Thoracic aorta (tissue), 2 donors: ENCODE measurements at regions not wholly inside any gene's neighbourhood (a gene's known extent, or its start where the extent isn't known, plus 50 kb on each side); places are given as distances from the start of the nearest gene placed in this dataset.
A peak's percentile ranks its signal among the peaks of the same experiment; 100 is the strongest.

ENCODE experiments used
- ATAC-seq: fragments of 150-250 bp; one replicate; pipeline ENCODE4 v1.8.0; 2017; ENCODE audit warnings: low read depth; ENCODE audit not compliant: insufficient number of reproducible peaks, low FRiP score
- DNase-seq: peaks from one replicate; pipeline ENCODE4 v3.0.0-alpha.2; 2020; ENCODE audit warnings: low spot score
- H3K27ac ChIP-seq, 2 donors: fragments of 200-600 bp; sonication (generic); 1 replicate in 1 of 2; 2 replicates in 1 of 2; pipeline ENCODE4 v1.5.1; 2016; ENCODE audit warnings: mild to moderate bottlenecking in 2 of 2, moderate library complexity in 2 of 2
- H3K27me3 ChIP-seq: fragments of 200-600 bp; sonication (generic); replicated peaks from 2 replicates; pipeline ENCODE4 v1.6.0; 2016; ENCODE audit warnings: mild to moderate bottlenecking; ENCODE audit not compliant: insufficient read depth
- H3K36me3 ChIP-seq: fragments of 200-600 bp; sonication (generic); one replicate; pipeline ENCODE4 v1.5.1; 2016
- H3K4me1 ChIP-seq, 2 donors: fragments of 200-600 bp; sonication (generic); 1 replicate in 1 of 2; 2 replicates in 1 of 2; pipeline versions ENCODE4 v1.5.1 to v1.6.0; 2016; ENCODE audit warnings: low read depth in 2 of 2, mild to moderate bottlenecking in 1 of 2; ENCODE audit not compliant: control insufficient read depth in 1 of 2
- H3K4me3 ChIP-seq: fragments of 200-600 bp; sonication (generic); 2 replicates; pipeline ENCODE4 v1.5.1; 2016; ENCODE audit warnings: mild to moderate bottlenecking
- H3K9me3 ChIP-seq: fragments of 200-600 bp; sonication (generic); 2 replicates; pipeline ENCODE4 v1.5.1; 2016
- TF ChIP-seq, protein P1 (sequence below): fragments of 200-600 bp; sonication (generic); IDR thresholded peaks from one replicate; pipeline ENCODE4 v1.5.1; 2019; ENCODE audit warnings: antibody characterized with exemption

DNA sequence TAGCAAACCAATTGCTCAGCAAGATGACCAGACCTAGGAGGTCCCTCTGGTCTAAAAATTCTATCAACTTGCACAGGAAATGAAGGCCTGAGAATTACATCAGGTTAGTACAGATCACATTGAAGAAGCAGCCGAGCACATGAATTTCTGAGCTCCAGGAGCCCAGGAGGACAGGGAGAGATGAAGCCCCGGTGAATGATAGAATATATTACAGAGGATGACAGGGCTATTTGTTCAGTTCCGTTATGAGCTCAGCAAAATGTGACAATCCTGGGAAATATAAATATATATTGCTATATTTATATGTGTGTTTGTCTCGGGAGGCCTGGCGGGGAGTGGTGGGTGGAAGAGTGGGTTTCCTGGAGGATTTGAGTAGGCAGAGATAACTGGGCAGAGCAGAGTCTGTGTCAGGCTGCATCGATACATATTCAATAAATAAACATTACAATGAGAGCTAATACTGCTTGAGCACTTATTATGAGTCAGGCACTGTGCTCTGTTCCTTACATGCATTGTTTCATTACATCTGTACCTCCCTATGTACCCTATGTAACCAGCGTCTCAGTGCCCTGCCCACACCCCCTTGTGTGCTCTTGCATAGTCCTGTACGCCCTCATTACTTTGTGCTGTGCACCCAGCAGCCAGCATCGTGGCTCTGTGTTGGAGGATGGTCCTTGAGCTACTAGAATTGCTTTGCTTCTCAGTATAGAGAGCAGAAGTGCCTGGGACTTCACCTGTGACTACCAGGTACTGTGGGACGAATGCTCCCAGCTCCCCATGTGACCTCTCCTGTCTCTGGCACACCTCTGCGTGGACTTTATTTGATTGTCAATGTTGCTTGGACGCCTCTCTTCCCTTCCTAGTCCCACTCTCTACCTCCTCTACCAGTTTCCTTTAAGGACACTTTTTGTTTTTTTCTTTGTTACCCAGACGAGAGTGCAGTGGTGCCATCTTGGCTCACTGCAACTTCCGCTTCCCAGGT, 58.1 kb upstream of the KLF9 start:
- no peaks in the 10 kb centered on the region for H3K9me3 ChIP-seq
- TF ChIP-seq, protein P1, sequence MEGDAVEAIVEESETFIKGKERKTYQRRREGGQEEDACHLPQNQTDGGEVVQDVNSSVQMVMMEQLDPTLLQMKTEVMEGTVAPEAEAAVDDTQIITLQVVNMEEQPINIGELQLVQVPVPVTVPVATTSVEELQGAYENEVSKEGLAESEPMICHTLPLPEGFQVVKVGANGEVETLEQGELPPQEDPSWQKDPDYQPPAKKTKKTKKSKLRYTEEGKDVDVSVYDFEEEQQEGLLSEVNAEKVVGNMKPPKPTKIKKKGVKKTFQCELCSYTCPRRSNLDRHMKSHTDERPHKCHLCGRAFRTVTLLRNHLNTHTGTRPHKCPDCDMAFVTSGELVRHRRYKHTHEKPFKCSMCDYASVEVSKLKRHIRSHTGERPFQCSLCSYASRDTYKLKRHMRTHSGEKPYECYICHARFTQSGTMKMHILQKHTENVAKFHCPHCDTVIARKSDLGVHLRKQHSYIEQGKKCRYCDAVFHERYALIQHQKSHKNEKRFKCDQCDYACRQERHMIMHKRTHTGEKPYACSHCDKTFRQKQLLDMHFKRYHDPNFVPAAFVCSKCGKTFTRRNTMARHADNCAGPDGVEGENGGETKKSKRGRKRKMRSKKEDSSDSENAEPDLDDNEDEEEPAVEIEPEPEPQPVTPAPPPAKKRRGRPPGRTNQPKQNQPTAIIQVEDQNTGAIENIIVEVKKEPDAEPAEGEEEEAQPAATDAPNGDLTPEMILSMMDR: no peak
- no peak overlapping the region for H3K27ac ChIP-seq
- DNase-seq: no peak
- peaks cover 10 to 31% of the 10 kb centered on the region in 2 donors for H3K4me1 ChIP-seq
- no peak overlapping the region for H3K4me3 ChIP-seq
- no peaks in the 10 kb centered on the region for H3K36me3 ChIP-seq
- H3K27me3 ChIP-seq: no peaks in the 10 kb centered on the region
- ATAC-seq: no peak

DNA sequence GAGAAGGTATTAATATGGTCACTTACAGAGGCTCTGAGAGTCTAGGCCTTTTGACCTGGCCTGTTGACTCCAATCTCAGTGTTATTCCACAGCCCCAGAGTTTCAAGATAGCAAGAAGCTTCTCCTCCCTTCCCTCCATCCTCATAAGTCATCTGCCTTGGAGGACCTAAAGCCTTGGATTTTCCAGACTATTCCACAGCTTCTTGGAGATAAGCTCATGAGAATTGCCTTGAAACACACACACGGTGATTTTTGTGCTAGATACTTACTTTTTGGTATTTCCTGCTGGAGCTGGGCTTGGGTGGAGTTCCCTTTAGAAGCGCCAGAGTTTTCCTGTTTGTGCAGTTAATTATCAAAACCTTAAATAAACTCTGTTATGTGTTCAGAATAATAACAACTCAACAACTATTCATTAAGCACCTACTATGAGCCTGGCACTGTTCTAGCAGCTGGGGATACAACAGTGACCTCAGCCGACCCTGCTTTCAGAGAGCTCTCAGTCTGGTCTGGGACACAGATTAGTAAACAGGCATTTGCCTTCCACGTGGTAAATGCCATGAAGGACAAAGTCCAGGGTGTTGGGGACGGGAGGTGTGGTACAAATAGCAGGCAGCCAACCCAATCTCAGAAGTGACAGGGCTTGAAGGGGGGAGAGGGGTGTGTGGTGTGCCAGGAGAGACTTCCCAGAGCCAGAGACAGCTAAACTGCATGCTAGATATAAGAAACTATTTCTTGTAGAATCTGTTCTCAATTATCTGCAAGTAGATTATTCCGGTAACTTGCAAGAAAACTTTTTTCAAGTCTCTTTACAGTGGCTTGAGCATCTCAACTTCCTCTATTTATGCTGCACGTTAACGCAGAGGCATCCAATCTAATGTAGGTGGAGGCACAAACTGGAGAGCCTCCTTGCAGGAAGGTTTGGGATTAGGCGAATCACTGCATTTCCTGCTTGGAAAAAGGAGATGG, 55.9 kb upstream of the KLF9 start:
- ATAC-seq (no peak), DNase-seq (no peak)
- H3K27ac ChIP-seq: peak overlapping the region; percentile 30 to 35
- H3K27me3 ChIP-seq: no peaks in the 10 kb centered on the region
- no peaks in the 10 kb centered on the region for H3K36me3 ChIP-seq
- TF ChIP-seq, protein P1: no peak
- H3K9me3 ChIP-seq: no peaks in the 10 kb centered on the region
- H3K4me1 ChIP-seq: peaks cover 9 to 34% of the 10 kb centered on the region in 2 donors
- no peak overlapping the region for H3K4me3 ChIP-seq

DNA sequence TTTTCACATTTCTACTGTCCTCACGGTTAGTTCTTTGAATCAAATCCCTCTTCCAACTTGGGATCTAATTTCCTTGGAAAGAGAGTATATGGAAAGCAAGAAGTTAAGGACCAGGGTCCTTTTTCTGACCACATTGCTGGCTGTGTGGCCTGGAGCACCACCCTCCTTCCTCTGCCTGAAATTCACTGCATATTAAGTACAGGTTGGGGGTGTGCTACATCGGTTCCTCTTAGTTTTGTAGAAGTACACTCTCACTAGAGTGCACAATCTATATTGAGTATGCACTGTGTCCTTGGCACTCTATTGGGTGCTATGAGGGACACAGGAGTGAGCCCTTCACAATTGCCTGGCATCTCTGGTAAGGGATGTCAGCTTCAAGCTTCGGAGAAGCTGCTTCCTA, 53.8 kb upstream of the KLF9 start:
- H3K36me3 ChIP-seq: no peaks in the 10 kb centered on the region
- no peaks in the 10 kb centered on the region for H3K9me3 ChIP-seq
- H3K4me3 ChIP-seq: no peak overlapping the region
- no peaks in the 10 kb centered on the region for H3K27me3 ChIP-seq
- ATAC-seq (no peak), DNase-seq (no peak)
- H3K27ac ChIP-seq: no peak overlapping the region
- TF ChIP-seq, protein P1: no peak
- H3K4me1 ChIP-seq: peaks cover 9 to 27% of the 10 kb centered on the region in 2 donors

DNA sequence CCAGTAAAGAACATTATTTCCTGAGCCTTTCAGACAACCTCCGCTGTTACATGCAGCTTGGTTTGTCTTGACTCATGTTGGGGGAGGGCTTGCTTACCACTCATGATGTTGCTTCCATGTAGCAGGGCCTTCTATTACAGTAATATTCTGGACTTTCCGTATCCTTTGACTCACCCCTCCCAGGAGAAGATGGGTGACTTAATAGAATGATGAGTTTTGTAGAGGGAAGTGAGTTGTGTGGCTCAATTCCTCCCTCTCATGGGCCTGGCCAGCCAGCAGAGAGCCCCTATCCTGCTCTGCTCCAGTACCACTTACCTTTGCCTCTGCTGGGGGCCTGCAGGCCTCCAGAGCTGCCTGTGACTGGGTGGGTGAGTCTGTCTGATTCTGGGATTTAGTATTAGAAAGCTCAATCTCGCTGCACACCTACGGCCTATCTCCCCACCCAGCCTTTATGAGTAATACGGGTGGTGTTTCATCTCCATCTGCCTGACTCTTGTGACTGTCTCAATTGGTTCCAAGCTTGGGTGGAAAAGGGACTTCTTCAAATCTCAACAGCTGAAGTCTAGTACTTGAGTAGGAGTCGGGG, 52.6 kb upstream of the KLF9 start:
- H3K27ac ChIP-seq: no peak overlapping the region
- DNase-seq: no peak
- no peaks in the 10 kb centered on the region for H3K27me3 ChIP-seq
- H3K36me3 ChIP-seq: no peaks in the 10 kb centered on the region
- no peak overlapping the region for H3K4me3 ChIP-seq
- no peak for ATAC-seq
- H3K9me3 ChIP-seq: no peaks in the 10 kb centered on the region
- TF ChIP-seq, protein P1: no peak
- peaks cover 9 to 27% of the 10 kb centered on the region in 2 donors for H3K4me1 ChIP-seq
